HCT116 (cell line): ENCODE measurements at regions not wholly inside any gene's neighbourhood (a gene's known extent, or its start where the extent isn't known, plus 50 kb on each side); places are given as distances from the start of the nearest gene placed in this dataset.

Source experiments
- ATAC-seq: fragments of 200-7000 bp; cut with Tn5 transposase; 2 replicates; pipeline ENCODE4 v1.9.1; 2020; ENCODE audit warnings: mild to moderate bottlenecking, moderate library complexity
- BruUV-seq: library from RNA; stranded (reverse); fragments of 400-500 nt; replicated peaks from 2 replicates; lab custom pipeline; 2021; lab: Mats Ljungman, UMichigan
- CTCF ChIA-PET: fragments of 300-600 bp; sonication (Branson Sonifier 250); formaldehyde crosslinking; loops from one replicate; lab custom pipeline; 2021; ENCODE audit warnings: antibody characterized with exemption; lab: Charles Lee
- POLR2A ChIA-PET: fragments of 300-600, 350-600 bp; sonication (Branson Sonifier 250); formaldehyde crosslinking; loops from one replicate; lab custom pipeline; 2021; ENCODE audit warnings: antibody characterized with exemption; lab: Charles Lee
- RAD21 ChIA-PET, 2 experiments: fragments of 300-600 bp; sonication (Branson Sonifier 250); formaldehyde crosslinking; loops; one replicate each; lab custom pipeline; 2023; ENCODE audit warnings: low total read pairs in 2 of 2; ENCODE audit not compliant: uncharacterized antibody in 2 of 2, unreplicated experiment in 2 of 2, low non-redundant PET in 1 of 2; lab: Charles Lee
- DNase-seq: peaks from one replicate; pipeline ENCODE4 v3.0.0-alpha.2; 2010; ENCODE audit warnings: low read depth, low spot score
- H2AFZ ChIP-seq: fragments of 200-600 bp; shearing (Covaris generic), sonication (generic); 2 replicates; pipeline ENCODE4 v1.6.1; 2017; ENCODE audit warnings: low read depth, mixed run types, mixed read lengths, antibody characterized with exemption, low read length; ENCODE audit not compliant: poor library complexity, severe bottlenecking
- H3K27ac ChIP-seq: 2 replicates; pipeline ENCODE4 v1.5.1; 2012; ENCODE audit warnings: low read depth, low read length
- H3K27me3 ChIP-seq: fragments of 200-600 bp; sonication (generic); 2 replicates; pipeline ENCODE4 v1.6.1; 2016; ENCODE audit warnings: mixed run types, low read length, mixed read lengths; ENCODE audit not compliant: insufficient read depth
- H3K36me3 ChIP-seq, 2 experiments: fragments of 200-500 bp in 1 of 2; fragments of 200-600 bp in 1 of 2; sonication (Bioruptor generic) in 1 of 2; sonication (generic) in 1 of 2; 2 replicates each; pipeline versions ENCODE4 v1.5.1 to v1.6.1; 2014 to 2016; ENCODE audit warnings: low read length in 2 of 2, inconsistent platforms in 1 of 2, mixed read lengths in 1 of 2, mixed run types in 1 of 2; ENCODE audit not compliant: insufficient read depth in 2 of 2, control insufficient read depth in 1 of 2
- H3K4me1 ChIP-seq, 2 experiments: fragments of 200-600 bp in 1 of 2; sonication (generic) in 1 of 2; 2 replicates each; pipeline versions ENCODE4 v1.5.1 to v1.6.1; 2012 to 2017; ENCODE audit warnings: low read length in 2 of 2, inconsistent platforms in 1 of 2, mild to moderate bottlenecking in 1 of 2, mixed read lengths in 1 of 2, mixed run types in 1 of 2, moderate library complexity in 1 of 2; ENCODE audit not compliant: insufficient read depth in 2 of 2, control insufficient read depth in 1 of 2
- H3K4me2 ChIP-seq: fragments of 200-600 bp; sonication (generic); 2 replicates; pipeline ENCODE4 v1.6.1; 2017; ENCODE audit warnings: mixed run types, low read length, mixed read lengths
- H3K4me3 ChIP-seq, 2 experiments: fragments of 200-600 bp in 1 of 2; sonication (generic) in 1 of 2; replicated peaks in 1 of 2; 2 replicates each; pipeline ENCODE4 v1.5.1; 2011 to 2016; ENCODE audit warnings: low read length in 2 of 2, control low read depth in 1 of 2, low read depth in 1 of 2, mild to moderate bottlenecking in 1 of 2, mixed read lengths in 1 of 2, mixed run types in 1 of 2
- H3K79me2 ChIP-seq: fragments of 200-600 bp; sonication (generic); 2 replicates; pipeline ENCODE4 v1.6.1; 2017; ENCODE audit warnings: mild to moderate bottlenecking, mixed run types, low read length, moderate library complexity, mixed read lengths; ENCODE audit not compliant: insufficient read depth
- H3K9ac ChIP-seq: fragments of 200-600 bp; sonication (generic); 2 replicates; pipeline ENCODE4 v1.6.1; 2016; ENCODE audit warnings: low read length, mixed read lengths
- H3K9me2 ChIP-seq: fragments of 200-600 bp; sonication (generic), shearing (Covaris generic); 2 replicates; pipeline ENCODE4 v1.6.1; 2017; ENCODE audit warnings: mixed run types, mild to moderate bottlenecking, moderate library complexity; ENCODE audit not compliant: insufficient read depth
- H3K9me3 ChIP-seq, 2 experiments: fragments of 200-500 bp in 1 of 2; fragments of 200-600 bp in 1 of 2; sonication (Bioruptor generic) in 1 of 2; sonication (generic) in 1 of 2; 2 replicates each; pipeline ENCODE4 v1.6.1; 2014 to 2017; ENCODE audit warnings: low read length in 2 of 2, mixed read lengths in 2 of 2, inconsistent platforms in 1 of 2, low read depth in 1 of 2, mild to moderate bottlenecking in 1 of 2, mixed run types in 1 of 2, moderate library complexity in 1 of 2; ENCODE audit not compliant: control insufficient read depth in 1 of 2, insufficient read depth in 1 of 2
- H4K20me1 ChIP-seq: fragments of 200-600 bp; sonication (generic), shearing (Covaris generic); 2 replicates; pipeline ENCODE4 v1.6.1; 2017; ENCODE audit warnings: mixed run types, mild to moderate bottlenecking, moderate library complexity; ENCODE audit not compliant: insufficient read depth
- EZH2 ChIP-seq: fragments of 200-600 bp; sonication (generic); IDR thresholded peaks from 2 replicates; pipeline ENCODE4 v1.6.1; 2017; ENCODE audit warnings: antibody characterized with exemption, mixed run types
- JUND ChIP-seq: IDR thresholded peaks from 2 replicates; pipeline ENCODE4 v1.6.1; 2012
- MAX ChIP-seq: IDR thresholded peaks from 2 replicates; pipeline ENCODE4 v1.6.1; 2012
- POLR2A ChIP-seq: IDR thresholded peaks from 2 replicates; pipeline ENCODE4 v1.7.0; 2011; ENCODE audit warnings: borderline replicate concordance; ENCODE audit not compliant: insufficient read depth, insufficient read length; ENCODE audit errors: extremely low read depth
- REST ChIP-seq: IDR thresholded peaks from 2 replicates; pipeline ENCODE4 v1.6.1; 2012; ENCODE audit warnings: low read depth
- SP1 ChIP-seq: IDR thresholded peaks from 2 replicates; pipeline ENCODE4 v1.6.1; 2012; ENCODE audit warnings: low read depth
- intact Hi-C: fragments of 100-400 bp; cut with micrococcal nuclease; formaldehyde crosslinking; loops from 2 replicates; pipeline ENCODE4 v1.10.0; 2022

- BruUV-seq = no TSS peak
- H3K27ac ChIP-seq = no peak overlapping the region
- H2AFZ ChIP-seq = no peak overlapping the region
- no peak overlapping the region for H3K4me3 ChIP-seq
- ChIA-PET RAD21 (no interaction called here), CTCF (no interaction called here), POLR2A (no interaction called here)
- H3K9ac ChIP-seq = no peak overlapping the region
- intact Hi-C loops = no loop called here
- TF ChIP-seq REST = no peak
- TF ChIP-seq SP1 = no peak
- TF ChIP-seq MAX = no peak
- TF ChIP-seq POLR2A = no peak
- no peak for TF ChIP-seq JUND
- TF ChIP-seq EZH2 = no peak
- no peak for DNase-seq
- no peak for ATAC-seq
- H3K9me2 ChIP-seq = 0 out of 2 replicates have a peak, but pooled peaks cover 3% of the 10 kb centered on the region
- no peaks in the 10 kb centered on the region for H3K79me2 ChIP-seq
- no peak overlapping the region for H3K4me2 ChIP-seq
- H3K9me3 ChIP-seq = no peaks in the 10 kb centered on the region
- H4K20me1 ChIP-seq = no peaks in the 10 kb centered on the region
- H3K36me3 ChIP-seq = no peaks in the 10 kb centered on the region
- no peaks in the 10 kb centered on the region for H3K4me1 ChIP-seq
- H3K27me3 ChIP-seq = peaks cover 26% of the 10 kb centered on the region; the same call in 1 of the 2 replicates
Observed at GRCh38 chr3:40872258-40872920, 326.9 kb upstream of the CTNNB1 start.
